ENCODE measurements at regions not wholly inside any gene's neighbourhood (a gene's known extent, or its start where the extent isn't known, plus 50 kb on each side); places are given as distances from the start of the nearest gene placed in this dataset.

DNA sequence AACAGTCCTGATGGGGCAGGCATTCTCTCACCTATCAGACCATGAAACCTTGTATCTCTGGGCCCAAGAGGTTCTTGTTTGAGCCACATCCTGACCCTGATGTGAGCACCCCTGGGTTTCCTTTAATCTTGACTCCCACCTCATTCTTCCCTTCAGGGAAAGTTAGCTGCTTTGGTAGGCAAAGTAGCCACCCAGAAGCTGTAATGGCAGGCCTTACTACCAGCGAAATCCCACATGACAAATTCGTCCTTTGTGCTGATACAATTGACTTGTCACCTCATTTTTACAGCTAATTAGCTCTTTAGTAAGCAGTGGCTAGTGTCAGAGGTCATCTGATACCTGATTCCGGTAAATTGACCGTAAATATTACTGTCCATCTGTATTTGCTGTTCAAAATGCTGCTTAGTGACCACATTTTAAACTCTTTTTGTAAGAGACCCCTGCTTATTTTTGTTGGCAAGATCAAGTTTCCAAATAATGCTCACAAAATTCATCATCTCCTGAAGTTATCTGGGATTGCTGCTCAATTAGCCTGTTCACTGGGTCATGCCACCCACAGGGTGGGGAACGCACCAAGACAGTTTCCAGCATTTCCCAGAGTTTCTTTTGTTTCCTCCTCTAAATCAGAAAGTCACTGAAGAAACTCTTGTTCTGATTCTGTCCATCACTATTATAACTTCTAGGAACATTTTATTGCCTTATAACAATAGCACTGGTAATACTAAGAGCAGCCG lies 329.7 kb downstream of the GPAT3 start:
- H3K27ac Mint-ChIP-seq: no peak overlapping the region
- DNase-seq (no peak), ATAC-seq (no peak)
- H3K36me3 Mint-ChIP-seq (ENCODE audit: low read depth): no peaks in the 10 kb centered on the region
- no peaks in the 10 kb centered on the region for H3K9me3 Mint-ChIP-seq
- H3K4me3 Mint-ChIP-seq: no peak overlapping the region
- H3K27me3 Mint-ChIP-seq: peaks cover 2% of the 10 kb centered on the region
- H3K4me1 Mint-ChIP-seq: no peaks in the 10 kb centered on the region

DNA sequence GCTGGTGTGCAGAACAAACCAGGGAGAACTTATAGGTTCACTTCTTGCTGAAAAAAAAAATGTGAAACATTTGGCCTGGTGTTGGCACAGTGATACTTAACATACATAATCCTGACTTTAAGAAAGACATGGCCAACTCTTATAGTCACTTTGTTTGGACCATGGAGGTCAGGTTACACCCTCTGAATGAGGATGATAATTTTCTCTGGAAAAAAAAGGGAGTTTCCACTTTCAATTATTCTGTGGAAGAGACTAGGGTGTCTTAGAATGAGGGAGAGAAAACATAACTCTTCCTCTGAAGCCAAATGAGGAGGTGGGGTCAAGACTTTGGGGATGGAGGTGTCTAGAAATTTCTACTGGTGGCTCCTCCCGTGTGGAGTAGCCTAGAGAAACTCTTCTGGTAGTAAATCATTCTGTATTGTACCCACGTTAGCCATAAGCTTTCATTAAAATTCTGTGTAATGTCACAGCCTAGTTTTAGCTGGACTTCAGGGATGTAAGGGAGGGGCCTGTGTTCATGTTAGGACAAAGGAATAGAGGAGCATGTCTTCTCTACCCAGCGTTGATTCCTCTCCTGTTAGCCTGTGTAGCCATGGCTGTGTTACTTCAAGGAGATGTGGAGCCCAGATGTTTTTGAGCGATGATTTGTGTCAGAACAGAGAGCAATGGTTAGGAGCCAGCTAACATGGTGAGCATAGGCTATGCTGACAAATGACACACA lies 328.3 kb downstream of the GPAT3 start:
- Mint-ChIP-seq H3K4me1 (no peaks in the 10 kb centered on the region), H3K4me3 (no peak overlapping the region), H3K27ac (no peak overlapping the region), H3K27me3 (peaks cover 2% of the 10 kb centered on the region), H3K36me3 (ENCODE audit: low read depth) (no peaks in the 10 kb centered on the region), H3K9me3 (no peaks in the 10 kb centered on the region)
- ATAC-seq: no peak
- no peak for DNase-seq

DNA sequence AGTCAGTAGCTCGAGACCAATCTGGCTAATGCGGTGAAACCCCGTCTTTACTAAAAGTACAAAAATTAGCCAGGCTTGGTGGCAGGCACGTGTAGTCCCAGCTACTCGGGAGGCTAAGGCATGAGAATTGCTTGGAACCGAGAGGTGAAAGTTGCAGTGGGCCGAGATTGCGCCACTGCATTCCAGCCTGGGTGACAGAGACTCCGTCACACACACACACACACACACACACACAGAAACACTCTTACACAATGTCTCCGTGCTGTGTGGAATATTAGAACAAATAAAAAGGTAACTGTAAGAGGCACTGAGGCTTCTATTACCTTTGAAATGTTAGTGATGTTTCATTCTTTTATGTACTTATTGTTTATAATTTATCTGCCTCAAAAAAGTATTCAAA lies 326.6 kb downstream of the GPAT3 start:
- Mint-ChIP-seq H3K9me3 (no peaks in the 10 kb centered on the region), H3K4me3 (no peak overlapping the region), H3K27me3 (peaks cover 2% of the 10 kb centered on the region), H3K4me1 (no peaks in the 10 kb centered on the region), H3K36me3 (ENCODE audit: low read depth) (no peaks in the 10 kb centered on the region), H3K27ac (no peak overlapping the region)
- ATAC-seq (no peak), DNase-seq (no peak)

DNA sequence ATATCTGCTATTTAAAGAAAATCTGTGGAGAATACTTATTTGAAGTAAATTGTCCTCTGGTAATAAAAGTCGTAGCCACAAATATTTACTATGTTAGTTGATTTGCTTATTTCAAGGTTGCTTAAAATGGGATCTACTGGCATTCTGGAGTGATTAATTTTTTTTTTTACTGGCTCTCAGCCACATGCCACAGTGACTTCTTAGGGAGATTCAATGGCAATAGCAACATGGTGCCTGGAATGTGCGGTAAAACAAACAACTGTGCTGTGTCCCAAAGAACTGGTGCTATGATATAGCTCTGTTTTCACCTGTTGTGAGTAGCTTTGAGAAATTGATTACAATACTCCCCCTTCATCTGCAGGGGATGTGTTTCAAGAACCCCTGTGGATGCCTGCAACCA lies 324.3 kb downstream of the GPAT3 start:
- H3K9me3 Mint-ChIP-seq: no peaks in the 10 kb centered on the region
- H3K4me1 Mint-ChIP-seq: no peaks in the 10 kb centered on the region
- DNase-seq (no peak), ATAC-seq (no peak)
- no peak overlapping the region for H3K27ac Mint-ChIP-seq
- no peak overlapping the region for H3K4me3 Mint-ChIP-seq
- no peaks in the 10 kb centered on the region for H3K36me3 Mint-ChIP-seq (ENCODE audit: low read depth)
- H3K27me3 Mint-ChIP-seq: no peaks in the 10 kb centered on the region

DNA sequence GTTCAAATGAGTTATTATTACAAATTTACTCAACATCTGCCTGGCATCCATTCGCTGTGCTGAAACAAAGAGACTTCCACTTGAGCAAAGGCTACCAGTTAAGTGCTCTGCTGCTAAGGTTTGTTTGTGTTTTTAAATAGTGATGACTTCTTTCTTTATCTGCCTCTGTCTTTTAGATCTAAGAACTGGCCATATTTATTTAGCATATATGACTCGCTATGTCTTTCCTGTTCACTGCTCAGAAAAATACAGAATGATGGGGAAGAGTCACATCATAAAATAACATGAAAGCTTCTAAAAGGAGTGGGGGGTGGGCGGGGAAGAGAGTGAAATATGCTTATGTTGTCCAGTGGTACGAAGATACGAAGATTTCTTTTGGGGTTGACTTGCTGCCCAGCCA lies 322.2 kb downstream of the GPAT3 start:
- no peak overlapping the region for H3K4me3 Mint-ChIP-seq
- no peaks in the 10 kb centered on the region for H3K36me3 Mint-ChIP-seq (ENCODE audit: low read depth)
- H3K27me3 Mint-ChIP-seq: no peaks in the 10 kb centered on the region
- H3K27ac Mint-ChIP-seq: no peak overlapping the region
- no peak for DNase-seq
- ATAC-seq: no peak
- H3K9me3 Mint-ChIP-seq: no peaks in the 10 kb centered on the region
- no peaks in the 10 kb centered on the region for H3K4me1 Mint-ChIP-seq

DNA sequence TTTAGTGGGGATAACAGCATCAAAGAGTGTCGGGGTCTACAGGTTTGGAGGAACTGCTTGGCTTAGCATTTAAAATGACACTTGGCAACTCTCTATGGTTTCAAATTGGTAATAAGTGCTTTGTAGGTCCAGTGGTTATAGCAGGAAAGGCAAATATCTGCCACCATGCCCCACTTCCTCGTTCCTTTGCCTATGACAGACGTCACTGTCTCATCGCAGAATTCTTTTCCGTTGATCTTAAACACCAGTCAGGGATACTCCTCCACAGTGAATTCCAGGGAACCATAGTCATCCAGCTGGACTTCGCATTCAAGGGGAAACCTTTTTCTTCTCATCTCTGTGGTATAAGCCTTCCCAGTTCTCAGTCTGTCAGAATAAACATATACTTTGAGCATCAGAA lies 319.1 kb downstream of the GPAT3 start:
- H3K36me3 Mint-ChIP-seq (ENCODE audit: low read depth): no peaks in the 10 kb centered on the region
- ATAC-seq (no peak), DNase-seq (no peak)
- H3K4me3 Mint-ChIP-seq: no peak overlapping the region
- H3K4me1 Mint-ChIP-seq: no peaks in the 10 kb centered on the region
- H3K27me3 Mint-ChIP-seq: no peaks in the 10 kb centered on the region
- no peak overlapping the region for H3K27ac Mint-ChIP-seq
- no peaks in the 10 kb centered on the region for H3K9me3 Mint-ChIP-seq

DNA sequence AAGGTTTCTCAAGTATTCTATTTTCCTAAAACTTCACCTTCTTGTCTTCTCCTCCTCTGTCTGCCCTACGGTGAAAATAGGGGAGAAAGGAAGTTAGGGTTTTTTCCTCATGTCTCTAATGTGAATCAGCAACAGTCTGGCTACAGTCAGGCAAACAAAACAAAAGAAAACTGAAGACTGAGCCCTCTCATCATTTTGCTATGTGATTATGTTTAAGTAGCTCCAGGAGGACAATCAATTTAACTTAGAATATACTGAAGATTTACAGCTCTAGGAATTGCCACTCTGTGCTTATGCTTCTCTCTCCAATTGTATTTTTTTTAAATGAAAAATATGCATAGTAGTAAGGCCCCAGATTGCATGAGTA lies 316.2 kb downstream of the GPAT3 start:
- H3K4me3 Mint-ChIP-seq: no peak overlapping the region
- H3K27ac Mint-ChIP-seq: no peak overlapping the region
- ATAC-seq (no peak), DNase-seq (no peak)
- no peaks in the 10 kb centered on the region for H3K4me1 Mint-ChIP-seq
- peaks cover 2% of the 10 kb centered on the region for H3K27me3 Mint-ChIP-seq
- H3K36me3 Mint-ChIP-seq (ENCODE audit: low read depth): no peaks in the 10 kb centered on the region
- no peaks in the 10 kb centered on the region for H3K9me3 Mint-ChIP-seq

DNA sequence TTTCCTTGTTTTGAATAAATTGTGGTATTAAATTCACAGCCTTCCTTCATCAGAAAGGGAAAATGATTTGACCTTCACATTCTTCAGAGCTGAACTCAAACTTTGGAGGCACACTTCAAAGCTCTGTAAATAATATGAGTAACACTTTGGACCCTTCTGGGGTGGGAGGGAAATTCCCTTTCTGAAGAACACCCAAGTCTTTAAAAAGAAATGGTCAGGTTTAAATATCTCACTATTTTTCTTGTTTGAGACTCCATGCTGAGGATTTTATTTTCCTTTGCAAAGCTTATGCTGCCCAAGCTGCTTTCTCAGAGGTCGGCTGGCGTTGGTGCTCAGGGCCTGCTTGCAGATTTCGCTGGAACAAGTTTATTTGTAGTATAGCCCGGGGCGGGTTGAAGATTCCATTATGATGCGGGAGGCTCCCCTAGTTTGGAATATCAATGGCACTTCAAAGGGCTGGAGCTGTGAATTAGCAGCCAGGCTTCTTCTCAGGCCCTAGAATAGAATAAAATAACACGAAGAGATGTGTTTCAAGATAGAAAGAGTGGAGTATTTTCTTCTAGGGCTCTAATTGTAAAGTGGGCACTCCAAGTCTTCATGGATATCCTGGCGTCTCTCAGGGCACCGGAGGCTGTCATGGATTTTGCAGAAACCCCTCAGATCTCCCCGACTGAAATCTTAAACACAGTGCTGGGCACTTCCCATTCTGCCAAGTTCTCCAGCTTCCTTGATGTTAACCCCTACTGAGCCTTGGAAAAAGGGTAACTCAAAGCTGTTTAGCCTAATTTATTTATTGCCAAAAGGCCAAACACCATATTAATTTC lies 315.6 kb downstream of the GPAT3 start:
- DNase-seq (no peak), ATAC-seq (no peak)
- Mint-ChIP-seq H3K4me3 (no peak overlapping the region), H3K9me3 (no peaks in the 10 kb centered on the region), H3K27ac (no peak overlapping the region), H3K36me3 (ENCODE audit: low read depth) (no peaks in the 10 kb centered on the region), H3K4me1 (no peaks in the 10 kb centered on the region), H3K27me3 (peaks cover 2% of the 10 kb centered on the region)

DNA sequence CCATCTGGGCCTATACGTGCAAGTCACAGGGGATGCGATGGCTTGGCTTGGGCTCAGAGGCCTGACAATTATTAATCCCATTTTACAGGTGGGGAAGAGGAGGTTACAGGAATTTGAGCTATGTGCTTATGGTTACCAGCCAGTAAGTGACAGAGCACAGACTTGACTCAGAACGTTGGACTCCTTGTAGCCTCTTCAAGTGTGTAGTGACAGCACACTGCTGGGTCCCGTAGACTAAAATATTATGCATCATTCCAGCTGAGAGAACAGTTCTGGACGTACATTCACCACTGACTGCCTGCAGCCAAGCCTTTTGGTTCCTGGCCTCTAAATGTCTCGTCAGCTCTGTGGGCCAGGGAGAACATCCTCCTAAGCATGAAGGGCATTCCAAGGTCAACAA lies 314.5 kb downstream of the GPAT3 start:
- no peak for DNase-seq

DNA sequence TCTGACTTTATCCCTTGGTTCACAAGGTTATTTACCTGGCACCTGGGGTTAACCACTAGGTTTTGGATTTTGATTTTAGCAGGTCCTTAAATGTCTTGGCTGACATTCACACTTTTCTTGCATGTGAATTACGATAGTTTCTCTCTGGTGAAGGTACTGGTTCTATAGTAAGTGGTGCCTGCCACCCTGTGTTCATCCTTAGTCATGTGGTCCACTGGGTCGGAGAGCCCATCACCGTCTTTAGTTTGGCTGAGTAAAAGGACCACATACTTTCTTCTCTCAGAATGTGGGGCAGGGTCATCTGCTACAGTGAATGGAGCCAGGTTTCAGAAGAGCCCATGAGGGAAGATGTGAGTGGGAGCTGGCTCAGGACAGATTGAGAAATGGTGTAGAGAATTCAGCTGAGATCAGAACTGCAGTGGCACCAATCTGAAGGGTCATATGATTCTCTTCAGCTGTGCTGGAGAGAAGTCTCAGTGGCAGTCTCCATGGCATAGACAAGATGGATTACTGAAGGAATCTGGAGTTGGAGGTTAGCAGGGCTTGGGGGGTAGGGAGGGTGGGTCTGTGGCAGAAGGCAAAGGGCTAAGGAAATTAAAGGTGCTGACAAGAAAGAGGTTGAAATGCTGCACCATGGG lies 310.4 kb downstream of the GPAT3 start:
- no peak for ATAC-seq
- no peak for DNase-seq
- H3K27ac Mint-ChIP-seq: no peak overlapping the region
- peaks cover 2% of the 10 kb centered on the region for H3K27me3 Mint-ChIP-seq
- H3K36me3 Mint-ChIP-seq (ENCODE audit: low read depth): no peaks in the 10 kb centered on the region
- no peaks in the 10 kb centered on the region for H3K9me3 Mint-ChIP-seq
- H3K4me1 Mint-ChIP-seq: no peaks in the 10 kb centered on the region
- H3K4me3 Mint-ChIP-seq: no peak overlapping the region

More for the DNA sequence above, 314.5 kb downstream of the GPAT3 start:
- no peaks in the 10 kb centered on the region for H3K9me3 Mint-ChIP-seq
- no peaks in the 10 kb centered on the region for H3K36me3 Mint-ChIP-seq (ENCODE audit: low read depth)
- H3K27me3 Mint-ChIP-seq: peaks cover 2% of the 10 kb centered on the region
- no peak for ATAC-seq
- no peak overlapping the region for H3K4me3 Mint-ChIP-seq
- no peaks in the 10 kb centered on the region for H3K4me1 Mint-ChIP-seq
- H3K27ac Mint-ChIP-seq: no peak overlapping the region

DNA sequence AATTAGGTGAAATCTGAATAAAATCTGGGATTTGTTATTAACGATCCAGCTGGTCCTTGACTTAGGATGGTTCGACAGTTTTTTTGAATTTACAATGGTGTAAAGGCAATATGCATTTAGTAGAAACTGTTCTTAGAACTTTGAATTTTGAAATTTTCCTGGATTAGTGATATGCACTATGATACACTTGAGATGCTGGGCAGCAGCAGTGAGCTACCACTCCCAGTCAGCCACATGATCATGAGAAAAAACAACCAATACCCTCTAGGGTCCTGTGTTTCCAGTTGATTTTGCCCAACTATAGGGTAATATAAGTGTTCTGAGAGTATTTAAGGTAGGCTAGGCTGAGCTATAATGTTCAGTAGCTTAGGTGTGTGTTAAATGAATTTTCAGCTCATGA lies 303.7 kb downstream of the GPAT3 start:
- Mint-ChIP-seq H3K9me3 (no peaks in the 10 kb centered on the region), H3K27me3 (no peaks in the 10 kb centered on the region), H3K27ac (no peak overlapping the region), H3K4me1 (no peaks in the 10 kb centered on the region), H3K4me3 (no peak overlapping the region), H3K36me3 (ENCODE audit: low read depth) (no peaks in the 10 kb centered on the region)
- DNase-seq: no peak
- no peak for ATAC-seq

DNA sequence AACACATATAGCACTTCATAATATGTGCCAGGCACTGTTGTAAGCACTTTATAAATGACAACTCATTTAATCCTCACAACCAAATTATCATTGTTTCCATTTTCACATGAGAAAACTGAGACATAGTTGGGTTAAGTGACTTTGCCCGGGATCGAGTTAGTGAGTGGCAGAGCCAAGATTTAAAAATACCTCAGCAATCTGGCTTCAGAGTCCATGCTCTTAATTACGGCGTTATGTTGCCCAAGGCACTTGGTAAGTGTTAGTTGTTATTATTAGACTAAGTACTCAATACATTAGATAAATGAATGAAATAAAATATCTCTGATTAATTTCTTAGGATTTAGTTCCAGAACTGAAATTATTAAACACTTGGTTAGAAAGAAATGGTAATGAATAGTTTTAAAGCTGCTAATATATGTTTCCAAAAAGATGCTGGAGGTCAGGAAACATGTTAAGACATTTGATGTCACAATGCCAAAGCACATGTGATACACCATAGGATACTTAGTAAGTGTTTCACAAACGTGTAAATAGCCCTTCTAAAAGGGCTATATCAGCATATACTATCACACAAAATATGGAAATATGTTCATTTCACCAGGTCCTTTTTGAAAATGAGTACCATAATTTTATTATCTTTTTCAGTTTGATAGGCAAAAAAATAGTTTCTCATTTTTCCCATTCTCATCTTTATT lies 301.9 kb downstream of the GPAT3 start:
- Mint-ChIP-seq H3K27me3 (no peaks in the 10 kb centered on the region), H3K4me3 (no peak overlapping the region), H3K9me3 (no peaks in the 10 kb centered on the region), H3K4me1 (no peaks in the 10 kb centered on the region), H3K27ac (no peak overlapping the region), H3K36me3 (ENCODE audit: low read depth) (no peaks in the 10 kb centered on the region)
- DNase-seq: no peak
- ATAC-seq: no peak

DNA sequence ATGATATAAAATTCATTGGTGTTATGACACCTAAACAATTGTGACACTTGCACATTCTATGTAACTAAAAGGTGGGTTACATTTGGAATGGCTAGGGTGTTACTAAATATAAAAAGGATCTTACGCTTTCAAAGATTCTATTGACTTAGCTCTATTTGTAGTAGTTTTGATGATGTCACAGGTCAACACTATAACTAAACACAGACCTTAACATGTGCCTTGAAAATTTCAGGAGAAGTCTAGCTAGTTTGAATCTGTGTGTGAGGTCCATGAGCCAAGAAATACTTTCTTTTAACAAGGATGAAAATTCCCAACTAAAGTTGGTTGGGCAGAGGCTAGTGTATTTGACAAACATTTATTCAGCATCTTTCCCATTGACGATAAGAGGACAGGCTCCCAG lies 298.0 kb downstream of the GPAT3 start:
- DNase-seq (no peak), ATAC-seq (no peak)
- H3K4me1 Mint-ChIP-seq: no peaks in the 10 kb centered on the region
- no peaks in the 10 kb centered on the region for H3K27me3 Mint-ChIP-seq
- no peak overlapping the region for H3K4me3 Mint-ChIP-seq
- H3K36me3 Mint-ChIP-seq (ENCODE audit: low read depth): no peaks in the 10 kb centered on the region
- no peak overlapping the region for H3K27ac Mint-ChIP-seq
- no peaks in the 10 kb centered on the region for H3K9me3 Mint-ChIP-seq

DNA sequence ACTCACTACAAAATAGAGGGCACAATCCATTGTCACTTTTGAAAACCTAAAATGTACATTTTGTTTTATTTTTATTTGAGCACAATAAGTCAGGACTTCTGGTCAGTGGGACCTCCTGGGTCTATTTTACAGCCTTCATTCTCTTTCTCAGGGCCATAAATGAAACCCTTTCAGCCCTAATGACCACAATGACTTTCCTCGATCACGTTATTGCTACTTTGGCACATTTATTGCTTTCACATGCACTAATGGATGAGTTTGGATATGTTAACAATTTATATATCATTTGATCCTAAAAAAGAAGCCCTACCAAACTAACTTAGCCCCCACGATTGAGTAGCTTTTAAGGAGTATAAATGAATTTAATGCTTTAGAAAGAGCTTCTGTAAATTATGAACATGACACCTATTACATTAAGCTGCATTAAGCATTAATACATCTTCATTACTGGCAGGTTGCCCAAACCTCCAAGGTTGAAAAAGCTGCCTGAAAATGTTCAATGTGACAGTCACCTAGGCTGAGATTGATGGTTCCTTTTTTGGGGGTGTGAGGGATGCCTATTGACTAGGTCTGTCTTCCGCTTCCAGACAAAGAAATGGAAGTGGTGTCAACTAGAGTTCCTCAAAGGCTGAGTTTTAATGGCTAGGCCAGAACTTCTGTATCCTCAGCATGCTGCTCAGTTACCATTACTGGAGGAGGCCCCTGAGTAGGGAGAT lies 296.4 kb downstream of the GPAT3 start:
- H3K27me3 Mint-ChIP-seq: no peaks in the 10 kb centered on the region
- DNase-seq: no peak
- no peak overlapping the region for H3K27ac Mint-ChIP-seq
- H3K9me3 Mint-ChIP-seq: no peaks in the 10 kb centered on the region
- no peak for ATAC-seq
- H3K36me3 Mint-ChIP-seq (ENCODE audit: low read depth): no peaks in the 10 kb centered on the region
- no peaks in the 10 kb centered on the region for H3K4me1 Mint-ChIP-seq
- H3K4me3 Mint-ChIP-seq: no peak overlapping the region

Data from activated naive CD8-positive, alpha-beta T cell treated with anti-CD3 and anti-CD28 coated beads, Interleukin-2, amount 50 U/mL, for 24 hours (primary cell).